MM.1S (cell line): ENCODE measurements at regions not wholly inside any gene's neighbourhood (a gene's known extent, or its start where the extent isn't known, plus 50 kb on each side); places are given as distances from the start of the nearest gene placed in this dataset.
"Not testable (repeated sequence)": the region's sequence is repeated elsewhere in the genome, so short reads cannot be mapped to it uniquely, and the experiment has no call there.

Source experiments
- DNase-seq: peaks from one replicate; pipeline ENCODE4 v3.0.0-alpha.2; 2015
- H2AFZ ChIP-seq: fragments of 300-600 bp; sonication (generic); 2 replicates; pipeline ENCODE4 v1.6.0; 2016; ENCODE audit warnings: antibody characterized with exemption, low read length
- H3F3A ChIP-seq: fragments of 300-600 bp; sonication (generic); 2 replicates; pipeline ENCODE4 v1.6.1; 2016; ENCODE audit warnings: mild to moderate bottlenecking, antibody characterized with exemption, low read length, moderate library complexity, mixed read lengths; ENCODE audit not compliant: insufficient read depth
- H3K27ac ChIP-seq: fragments of 300-600 bp; sonication (generic); 2 replicates; pipeline ENCODE4 v1.5.1; 2016; ENCODE audit warnings: mild to moderate bottlenecking, low read length
- H3K27me3 ChIP-seq: fragments of 300-600 bp; sonication (generic); replicated peaks from 2 replicates; pipeline ENCODE4 v1.6.0; 2016; ENCODE audit warnings: low read length; ENCODE audit not compliant: insufficient read depth
- H3K36me3 ChIP-seq: fragments of 300-600 bp; sonication (generic); replicated peaks from 2 replicates; pipeline ENCODE4 v1.6.1; 2016; ENCODE audit warnings: mild to moderate bottlenecking, low read length, mixed read lengths; ENCODE audit not compliant: insufficient read depth
- H3K4me1 ChIP-seq: fragments of 300-600 bp; sonication (generic); 2 replicates; pipeline ENCODE4 v1.6.1; 2016; ENCODE audit warnings: low read length, mixed read lengths
- H3K4me2 ChIP-seq: fragments of 300-600 bp; sonication (generic); 2 replicates; pipeline ENCODE4 v1.6.0; 2016; ENCODE audit warnings: low read depth, low read length
- H3K4me3 ChIP-seq: fragments of 300-600 bp; sonication (generic); 2 replicates; pipeline ENCODE4 v1.5.1; 2016; ENCODE audit warnings: low read length, mixed read lengths
- H3K79me2 ChIP-seq: fragments of 300-600 bp; sonication (generic); 2 replicates; pipeline ENCODE4 v1.6.1; 2016; ENCODE audit warnings: mixed run types, low read length, mixed read lengths
- H3K9ac ChIP-seq: fragments of 300-600 bp; sonication (generic); 2 replicates; pipeline ENCODE4 v1.6.1; 2016; ENCODE audit warnings: low read length, mixed read lengths
- H3K9me2 ChIP-seq: fragments of 300-600 bp; sonication (generic); replicated peaks from 2 replicates; pipeline ENCODE4 v1.6.1; 2016; ENCODE audit warnings: mild to moderate bottlenecking, low read length, mixed read lengths; ENCODE audit not compliant: insufficient read depth
- H3K9me3 ChIP-seq: fragments of 300-600 bp; sonication (generic); replicated peaks from 2 replicates; pipeline ENCODE4 v1.6.1; 2016; ENCODE audit warnings: mild to moderate bottlenecking, low read length, mixed read lengths; ENCODE audit not compliant: insufficient read depth
- H4K20me1 ChIP-seq: fragments of 300-600 bp; sonication (generic); 2 replicates; pipeline ENCODE4 v1.6.1; 2016; ENCODE audit warnings: mild to moderate bottlenecking, low read length, moderate library complexity, mixed read lengths; ENCODE audit not compliant: insufficient read depth
- EZH2 ChIP-seq: fragments of 300-600 bp; sonication (generic); optimal IDR thresholded peaks from 2 replicates; pipeline ENCODE3; 2017; ENCODE audit warnings: low read depth, mild to moderate bottlenecking, antibody characterized with exemption, low read length, mixed read lengths
- EZH2phosphoT487 ChIP-seq: fragments of 300-600 bp; sonication (generic); IDR thresholded peaks from 2 replicates; pipeline ENCODE4 v1.6.1; 2018; ENCODE audit warnings: antibody characterized with exemption, low read length
- TF ChIP-seq, protein P1 (sequence below): fragments of 300-600 bp; sonication (generic); IDR thresholded peaks from 2 replicates; pipeline ENCODE4 v1.5.1; 2016; ENCODE audit warnings: antibody characterized with exemption, low read length, mixed read lengths

DNA sequence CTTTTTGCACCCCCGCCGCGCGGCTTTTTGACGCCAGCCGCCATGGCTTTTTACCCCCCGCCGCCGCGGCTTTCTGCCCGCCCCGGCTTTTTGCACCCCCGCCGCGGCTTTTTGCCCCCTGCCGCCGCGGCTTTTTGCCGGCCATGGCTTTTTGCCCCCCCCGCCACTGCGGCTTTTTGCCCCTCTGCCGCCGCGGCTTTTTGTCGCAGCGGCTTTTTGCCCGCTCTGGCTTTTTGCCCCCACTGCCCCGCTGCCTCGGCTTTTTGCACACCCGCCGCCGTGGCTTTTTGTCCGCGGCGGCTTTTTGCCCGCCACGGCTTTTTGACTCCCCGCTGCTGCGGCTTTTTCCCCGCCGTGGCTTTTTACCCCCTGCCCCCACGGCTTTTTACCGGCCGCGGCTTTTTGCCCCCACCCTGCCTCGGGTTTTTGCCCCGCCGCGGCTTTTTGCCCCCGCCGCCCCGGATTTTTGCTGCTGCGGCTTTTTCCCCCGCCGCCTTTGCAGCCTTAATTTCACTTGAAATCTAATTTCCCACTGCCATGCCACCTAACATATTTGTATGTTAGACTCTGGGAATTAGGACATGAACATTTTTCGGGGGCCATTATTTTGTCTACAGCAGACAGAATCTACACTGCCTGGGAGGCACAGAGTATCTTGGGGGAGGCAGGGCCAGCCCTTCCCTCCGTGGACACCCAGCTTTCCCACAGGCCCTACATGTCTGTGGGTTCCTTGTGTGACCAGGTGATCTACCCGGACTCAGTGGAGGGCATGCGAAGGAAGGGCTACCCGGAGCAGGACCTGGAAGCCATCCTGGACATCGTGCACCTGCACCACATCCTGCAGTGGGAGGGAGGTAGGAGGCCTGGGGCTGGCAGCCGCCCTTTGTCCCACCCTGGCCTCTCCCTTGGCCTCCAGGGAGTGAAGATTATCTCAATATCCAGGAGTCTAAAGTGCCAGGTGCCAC, 3031.0 kb upstream of the TEKT4 start:
- TF ChIP-seq EZH2phosphoT487 (no peak), EZH2 (no peak)
- TF ChIP-seq, protein P1, sequence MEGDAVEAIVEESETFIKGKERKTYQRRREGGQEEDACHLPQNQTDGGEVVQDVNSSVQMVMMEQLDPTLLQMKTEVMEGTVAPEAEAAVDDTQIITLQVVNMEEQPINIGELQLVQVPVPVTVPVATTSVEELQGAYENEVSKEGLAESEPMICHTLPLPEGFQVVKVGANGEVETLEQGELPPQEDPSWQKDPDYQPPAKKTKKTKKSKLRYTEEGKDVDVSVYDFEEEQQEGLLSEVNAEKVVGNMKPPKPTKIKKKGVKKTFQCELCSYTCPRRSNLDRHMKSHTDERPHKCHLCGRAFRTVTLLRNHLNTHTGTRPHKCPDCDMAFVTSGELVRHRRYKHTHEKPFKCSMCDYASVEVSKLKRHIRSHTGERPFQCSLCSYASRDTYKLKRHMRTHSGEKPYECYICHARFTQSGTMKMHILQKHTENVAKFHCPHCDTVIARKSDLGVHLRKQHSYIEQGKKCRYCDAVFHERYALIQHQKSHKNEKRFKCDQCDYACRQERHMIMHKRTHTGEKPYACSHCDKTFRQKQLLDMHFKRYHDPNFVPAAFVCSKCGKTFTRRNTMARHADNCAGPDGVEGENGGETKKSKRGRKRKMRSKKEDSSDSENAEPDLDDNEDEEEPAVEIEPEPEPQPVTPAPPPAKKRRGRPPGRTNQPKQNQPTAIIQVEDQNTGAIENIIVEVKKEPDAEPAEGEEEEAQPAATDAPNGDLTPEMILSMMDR = no peak
- Histone ChIP-seq H3K9me3 (no peaks in the 10 kb centered on the region), H3K27ac (no peak overlapping the region), H3K79me2 (no peaks in the 10 kb centered on the region), H4K20me1 (no peaks in the 10 kb centered on the region), H3F3A (no peaks in the 10 kb centered on the region), H3K36me3 (no peaks in the 10 kb centered on the region), H3K9me2 (no peaks in the 10 kb centered on the region), H2AFZ (no peak overlapping the region), H3K27me3 (no peaks in the 10 kb centered on the region), H3K9ac (no peak overlapping the region), H3K4me2 (no peak overlapping the region), H3K4me1 (no peaks in the 10 kb centered on the region), H3K4me3 (no peak overlapping the region)
- DNase-seq = no peak

DNA sequence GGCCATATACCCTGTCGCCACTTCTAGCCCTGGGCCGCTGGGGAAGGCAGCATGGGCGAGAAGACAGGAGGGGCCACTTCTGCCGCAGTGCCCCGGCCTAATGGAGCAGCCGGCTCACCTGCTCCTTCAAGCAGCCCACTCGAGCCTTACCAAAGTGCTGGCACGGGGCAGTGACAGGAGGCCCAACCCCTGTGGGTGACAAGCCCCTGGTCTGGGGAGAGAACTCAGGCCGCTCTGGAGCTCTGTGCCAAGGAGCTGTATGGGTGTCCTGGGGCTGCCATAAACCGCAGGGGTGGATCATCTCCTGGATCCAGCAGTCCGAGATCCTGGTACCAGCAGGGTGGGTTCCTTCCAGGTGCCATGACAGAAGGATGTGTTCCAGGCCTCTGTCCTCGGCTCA, 3029.0 kb upstream of the TEKT4 start:
- H3K4me3 ChIP-seq, H3K79me2 ChIP-seq, H3F3A ChIP-seq, H3K9me3 ChIP-seq, H4K20me1 ChIP-seq, DNase-seq, H3K27ac ChIP-seq, H3K4me1 ChIP-seq, H3K9ac ChIP-seq, H3K4me2 ChIP-seq, H3K27me3 ChIP-seq, H3K36me3 ChIP-seq, H3K9me2 ChIP-seq, H2AFZ ChIP-seq: not testable (repeated sequence)

DNA sequence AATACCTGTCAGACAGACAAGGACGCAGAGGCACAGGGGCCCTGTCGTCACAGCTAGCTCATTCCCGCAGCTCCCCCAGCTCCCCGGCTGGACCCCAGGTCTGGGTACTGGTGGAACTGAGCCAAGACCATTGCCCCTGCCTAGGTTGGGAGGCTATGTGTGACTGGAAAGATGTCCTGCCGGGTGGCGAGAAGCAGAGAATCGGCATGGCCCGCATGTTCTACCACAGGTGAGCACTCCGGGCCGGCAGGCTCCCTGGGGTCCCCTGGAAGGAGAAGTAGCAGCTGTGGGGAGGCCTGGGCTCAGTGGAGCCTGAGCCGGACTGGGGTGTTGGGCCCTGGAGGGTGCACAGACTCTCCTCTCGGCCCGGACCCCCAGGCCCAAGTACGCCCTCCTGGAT, 3028.3 kb upstream of the TEKT4 start:
- not testable (repeated sequence) for H3K27me3 ChIP-seq, H3K4me1 ChIP-seq, H3F3A ChIP-seq, H3K79me2 ChIP-seq, H3K36me3 ChIP-seq, H3K9me3 ChIP-seq, H3K9ac ChIP-seq, H4K20me1 ChIP-seq, H3K27ac ChIP-seq, H3K4me3 ChIP-seq, H3K9me2 ChIP-seq, H2AFZ ChIP-seq, H3K4me2 ChIP-seq, DNase-seq

DNA sequence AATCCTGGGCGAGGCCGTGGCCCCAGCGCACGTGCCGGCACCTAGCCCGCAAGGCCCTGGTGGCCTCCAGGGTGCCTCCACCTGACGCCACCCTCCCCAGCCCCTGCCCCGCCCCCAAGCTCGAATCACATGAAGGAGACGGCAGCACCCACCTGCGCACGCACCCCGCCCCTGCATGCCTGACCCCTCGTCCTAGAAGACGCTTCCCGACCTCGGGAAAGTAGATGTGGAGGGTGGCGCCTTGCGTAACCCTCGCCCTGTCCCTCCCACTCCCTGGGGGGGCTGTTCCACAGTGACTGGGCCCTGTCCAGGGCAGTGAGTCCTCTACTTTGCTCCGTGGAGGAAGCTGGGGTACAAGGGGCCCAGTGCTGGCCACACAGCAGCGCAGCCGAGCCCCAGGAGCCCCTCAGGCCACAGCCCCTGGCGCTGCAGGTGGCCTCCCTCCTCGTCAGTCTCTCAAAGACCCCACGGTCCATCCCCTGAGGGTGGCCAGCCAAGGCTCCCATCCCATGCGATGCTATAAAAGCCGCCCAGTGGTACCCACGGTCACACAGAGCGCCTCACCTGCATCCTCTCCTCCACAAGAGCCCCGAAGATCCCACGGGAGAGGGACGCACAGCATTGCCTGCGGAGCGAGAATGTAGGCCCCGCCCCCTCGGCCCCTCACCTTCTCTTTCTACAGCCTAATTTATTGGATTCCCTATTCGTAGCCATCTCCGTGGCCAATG, 3027.3 kb upstream of the TEKT4 start:
- H3K4me3 ChIP-seq, H3K79me2 ChIP-seq, H3K9me2 ChIP-seq, H3K27me3 ChIP-seq, H3K4me2 ChIP-seq, H3K4me1 ChIP-seq, H3K27ac ChIP-seq, H3K9ac ChIP-seq, H3K36me3 ChIP-seq, H3K9me3 ChIP-seq, H4K20me1 ChIP-seq, H3F3A ChIP-seq, DNase-seq, H2AFZ ChIP-seq: not testable (repeated sequence)

DNA sequence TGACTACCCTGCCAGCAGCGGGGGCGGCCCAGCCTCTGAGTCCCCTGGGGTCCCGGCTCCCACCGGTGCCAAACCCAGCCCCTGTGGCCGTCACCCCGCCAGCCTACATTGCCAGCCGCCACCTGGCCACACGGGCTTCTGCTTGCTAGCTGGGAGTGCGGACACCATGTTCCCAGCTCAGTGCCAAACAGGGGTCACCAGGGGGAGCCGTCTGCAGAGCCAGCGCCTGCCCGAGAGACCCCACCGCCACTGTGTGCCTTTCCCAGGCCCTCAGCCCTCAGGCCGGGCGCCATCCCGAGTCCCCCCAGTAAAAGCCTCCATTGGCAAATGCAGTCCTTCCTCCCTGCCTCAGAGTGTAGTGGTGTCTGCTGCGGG, 3026.8 kb upstream of the TEKT4 start:
- H3K4me1 ChIP-seq, H2AFZ ChIP-seq, H3K9ac ChIP-seq, H3K27me3 ChIP-seq, H3F3A ChIP-seq, H4K20me1 ChIP-seq, H3K27ac ChIP-seq, H3K9me3 ChIP-seq, H3K4me2 ChIP-seq, H3K36me3 ChIP-seq, H3K9me2 ChIP-seq, H3K4me3 ChIP-seq, DNase-seq, H3K79me2 ChIP-seq: not testable (repeated sequence)

DNA sequence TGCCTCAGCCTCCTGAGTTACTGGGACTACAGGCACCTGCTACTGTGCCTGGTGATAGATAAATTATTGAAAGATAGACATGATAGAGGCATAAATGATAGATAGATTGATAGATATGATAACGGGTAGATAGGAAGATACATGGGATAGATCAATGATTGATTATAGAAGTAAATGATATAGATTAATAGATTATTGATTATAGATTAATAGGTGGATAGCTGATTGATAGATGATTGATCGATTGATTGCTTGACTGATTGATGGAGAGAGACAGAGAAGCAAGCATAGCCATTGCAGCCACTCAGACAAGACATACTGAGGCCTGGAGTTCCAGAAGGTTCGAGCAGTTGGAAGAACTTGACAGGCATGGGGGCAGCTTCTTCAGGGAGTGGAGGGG, 3024.8 kb upstream of the TEKT4 start:
- not testable (repeated sequence) for H3K79me2 ChIP-seq, H3K4me2 ChIP-seq, H3K27me3 ChIP-seq, H4K20me1 ChIP-seq, H3K36me3 ChIP-seq, H2AFZ ChIP-seq, H3K27ac ChIP-seq, H3K9ac ChIP-seq, H3F3A ChIP-seq, H3K9me3 ChIP-seq, H3K9me2 ChIP-seq, DNase-seq, H3K4me1 ChIP-seq, H3K4me3 ChIP-seq
